ENCODE measurements at regions not wholly inside any gene's neighbourhood (a gene's known extent, or its start where the extent isn't known, plus 50 kb on each side); places are given as distances from the start of the nearest gene placed in this dataset.

- intact Hi-C loops (cut with DNase I), result no loop called here
- H3K9me3 ChIP-seq, result no peaks in the 10 kb centered on the region
- WGBS, 2 donors, result 8 to 67% methylated on average over 1 of the region's 1 CpG
- H3K4me3 ChIP-seq, result no peak overlapping the region
- no peaks in the 10 kb centered on the region for H3K4me1 ChIP-seq
- no peaks in the 10 kb centered on the region for H3K27me3 ChIP-seq
- no peak overlapping the region for H3K27ac ChIP-seq
- TF ChIP-seq POLR2A (IDR thresholded peaks at IDR 0.05), result no peak
- TF ChIP-seq POLR2AphosphoS5 (IDR thresholded peaks at IDR 0.05), result no peak
- no peak for TF ChIP-seq CTCF (IDR thresholded peaks at IDR 0.05)
- no peak for TF ChIP-seq EP300 (IDR thresholded peaks at IDR 0.05)
- no peaks in the 10 kb centered on the region for H3K36me3 ChIP-seq
- DNase-seq, result no peak
Measured at GRCh38 chr11:25435197-25435596, 896.7 kb upstream of the ANO3 start.

- TF ChIP-seq POLR2A (IDR thresholded peaks at IDR 0.05), result no peak
- no peak for TF ChIP-seq POLR2AphosphoS5 (IDR thresholded peaks at IDR 0.05)
- TF ChIP-seq CTCF (IDR thresholded peaks at IDR 0.05), result no peak
- no peak for TF ChIP-seq EP300 (IDR thresholded peaks at IDR 0.05)
- peaks cover 0 to 1% (median under 1%) of the 10 kb centered on the region in 4 donors for H3K4me1 ChIP-seq
- intact Hi-C loops (cut with DNase I), result no loop called here
- no peaks in the 10 kb centered on the region for H3K27me3 ChIP-seq
- 73% methylated on average over 2 of the region's 2 CpGs for WGBS, 2 donors
- H3K27ac ChIP-seq, result no peak overlapping the region
- H3K36me3 ChIP-seq, result no peaks in the 10 kb centered on the region
- no peak for DNase-seq
- no peak overlapping the region for H3K4me3 ChIP-seq
- H3K9me3 ChIP-seq, result no peaks in the 10 kb centered on the region
Measured at GRCh38 chr11:25436326-25436725, 895.6 kb upstream of the ANO3 start.

GRCh38 chr11:25441421-25441820, 890.5 kb upstream of the ANO3 start:
- Histone ChIP-seq H3K27me3 (no peaks in the 10 kb centered on the region), H3K4me3 (no peak overlapping the region), H3K9me3 (no peaks in the 10 kb centered on the region), H3K27ac (no peak overlapping the region), H3K36me3 (no peaks in the 10 kb centered on the region), H3K4me1 (peaks cover 0 to 10% (median 4%) of the 10 kb centered on the region in 4 donors)
- no peak for DNase-seq
- no peak for TF ChIP-seq EP300 (IDR thresholded peaks at IDR 0.05)
- TF ChIP-seq POLR2AphosphoS5 (IDR thresholded peaks at IDR 0.05), result no peak
- TF ChIP-seq CTCF (IDR thresholded peaks at IDR 0.05), result no peak
- TF ChIP-seq POLR2A (IDR thresholded peaks at IDR 0.05), result no peak
- intact Hi-C loops (cut with DNase I), result no loop called here
- WGBS, 2 donors, result 46 to 70% methylated on average over 3 of the region's 3 CpGs

- Histone ChIP-seq H3K4me1 (no peaks in the 10 kb centered on the region), H3K27ac (no peak overlapping the region), H3K9me3 (no peaks in the 10 kb centered on the region), H3K36me3 (no peaks in the 10 kb centered on the region), H3K27me3 (no peaks in the 10 kb centered on the region), H3K4me3 (no peak overlapping the region)
- intact Hi-C loops (cut with DNase I), result no loop called here
- 85 to 87% methylated on average over 1 of the region's 1 CpG for WGBS, 2 donors
- TF ChIP-seq POLR2AphosphoS5 (IDR thresholded peaks at IDR 0.05), result no peak
- no peak for TF ChIP-seq POLR2A (IDR thresholded peaks at IDR 0.05)
- no peak for TF ChIP-seq EP300 (IDR thresholded peaks at IDR 0.05)
- TF ChIP-seq CTCF (IDR thresholded peaks at IDR 0.05), result no peak
- no peak for DNase-seq
Measured at GRCh38 chr11:25449091-25449490, 882.8 kb upstream of the ANO3 start.

- H3K27ac ChIP-seq, result no peak overlapping the region
- 91 to 95% methylated on average over 8 of the region's 8 CpGs for WGBS, 2 donors
- no peaks in the 10 kb centered on the region for H3K9me3 ChIP-seq
- no peaks in the 10 kb centered on the region for H3K27me3 ChIP-seq
- no peaks in the 10 kb centered on the region for H3K4me1 ChIP-seq
- DNase-seq, result no peak
- no peaks in the 10 kb centered on the region for H3K36me3 ChIP-seq
- H3K4me3 ChIP-seq, result no peak overlapping the region
- intact Hi-C loops (cut with DNase I), result no loop called here
- TF ChIP-seq EP300 (IDR thresholded peaks at IDR 0.05), result no peak
- no peak for TF ChIP-seq CTCF (IDR thresholded peaks at IDR 0.05)
- no peak for TF ChIP-seq POLR2A (IDR thresholded peaks at IDR 0.05)
- TF ChIP-seq POLR2AphosphoS5 (IDR thresholded peaks at IDR 0.05), result no peak
Measured at GRCh38 chr11:25453471-25453870, 878.5 kb upstream of the ANO3 start.
